Gastrocnemius medialis (tissue), 4 donors: ENCODE measurements at regions not wholly inside any gene's neighbourhood (a gene's known extent, or its start where the extent isn't known, plus 50 kb on each side); places are given as distances from the start of the nearest gene placed in this dataset.
"Not testable (repeated sequence)": the region's sequence is repeated elsewhere in the genome, so short reads cannot be mapped to it uniquely, and the experiment has no call there.

Experiments used
- POLR2A ChIP-seq, 2 donors: fragments of 450-650 bp; IDR thresholded peaks; one replicate each; pipeline ENCODE4 v1.6.1; 2017; ENCODE audit warnings: antibody characterized with exemption in 2 of 2, mild to moderate bottlenecking in 2 of 2, moderate library complexity in 2 of 2
- TF ChIP-seq, protein P1 (sequence below), 5 experiments: fragments of 450-650 bp in 3 of 5; fragments of 200-600 bp in 2 of 5; sonication (generic) in 2 of 5; IDR thresholded peaks in 4 of 5; conservative IDR thresholded peaks in 1 of 5; 1 replicate in 4 of 5; 2 replicates in 1 of 5; pipeline ENCODE4 v1.5.1; 2016 to 2019; ENCODE audit warnings: antibody characterized with exemption in 5 of 5, mild to moderate bottlenecking in 3 of 5, moderate library complexity in 3 of 5

DNA sequence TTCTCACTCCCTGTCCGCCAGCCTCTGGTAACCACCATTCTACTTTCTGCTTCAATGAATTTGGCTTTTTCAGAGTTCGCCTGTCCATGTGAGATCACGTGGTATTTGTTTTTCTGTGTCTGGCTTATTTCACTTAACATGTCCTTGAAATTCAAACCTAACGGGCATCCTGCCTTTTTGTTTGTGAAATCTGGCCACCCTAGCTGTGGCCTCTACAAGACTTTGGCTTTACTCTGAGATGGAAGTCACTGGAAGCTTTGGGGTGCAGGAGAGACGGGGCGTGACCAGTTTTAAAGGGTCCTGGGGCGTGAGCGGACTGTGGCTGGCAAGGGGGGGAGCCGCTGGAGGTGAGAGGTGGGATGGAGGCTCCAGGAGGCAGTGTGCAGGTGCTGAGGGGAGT, 66.4 kb downstream of the PROP1 start:
- TF ChIP-seq, protein P1, sequence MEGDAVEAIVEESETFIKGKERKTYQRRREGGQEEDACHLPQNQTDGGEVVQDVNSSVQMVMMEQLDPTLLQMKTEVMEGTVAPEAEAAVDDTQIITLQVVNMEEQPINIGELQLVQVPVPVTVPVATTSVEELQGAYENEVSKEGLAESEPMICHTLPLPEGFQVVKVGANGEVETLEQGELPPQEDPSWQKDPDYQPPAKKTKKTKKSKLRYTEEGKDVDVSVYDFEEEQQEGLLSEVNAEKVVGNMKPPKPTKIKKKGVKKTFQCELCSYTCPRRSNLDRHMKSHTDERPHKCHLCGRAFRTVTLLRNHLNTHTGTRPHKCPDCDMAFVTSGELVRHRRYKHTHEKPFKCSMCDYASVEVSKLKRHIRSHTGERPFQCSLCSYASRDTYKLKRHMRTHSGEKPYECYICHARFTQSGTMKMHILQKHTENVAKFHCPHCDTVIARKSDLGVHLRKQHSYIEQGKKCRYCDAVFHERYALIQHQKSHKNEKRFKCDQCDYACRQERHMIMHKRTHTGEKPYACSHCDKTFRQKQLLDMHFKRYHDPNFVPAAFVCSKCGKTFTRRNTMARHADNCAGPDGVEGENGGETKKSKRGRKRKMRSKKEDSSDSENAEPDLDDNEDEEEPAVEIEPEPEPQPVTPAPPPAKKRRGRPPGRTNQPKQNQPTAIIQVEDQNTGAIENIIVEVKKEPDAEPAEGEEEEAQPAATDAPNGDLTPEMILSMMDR (IDR thresholded peaks at IDR 0.05 in 4 of 5, conservative IDR thresholded peaks at IDR 0.05 in 1 of 5) = not testable (repeated sequence)
- TF ChIP-seq POLR2A (IDR thresholded peaks at IDR 0.05) = not testable (repeated sequence)
